ENCODE measurements at regions not wholly inside any gene's neighbourhood (a gene's known extent, or its start where the extent isn't known, plus 50 kb on each side); places are given as distances from the start of the nearest gene placed in this dataset.

GRCh38 chr13:40143106-40143505, 487.6 kb downstream of the COG6 start:
- CTCF ChIA-PET = no interaction called here
- Histone ChIP-seq H3K27ac (ENCODE audit: low read depth, low read length) (no peak overlapping the region), H3K9me3 (ENCODE audit: control insufficient read depth, insufficient read depth, low read length) (no peaks in the 10 kb centered on the region), H3K4me3 (ENCODE audit: low read depth, low read length) (no peak overlapping the region), H3K27me3 (ENCODE audit: control insufficient read depth, insufficient read depth, low read length) (peaks cover 3% of the 10 kb centered on the region)
- POLR2A ChIA-PET = no interaction called here
- no peak for TF ChIP-seq CTCF (IDR thresholded peaks at IDR 0.05; ENCODE audit: low read depth, low read length)
- DNase-seq (ENCODE audit: low read depth, low spot score) = no peak

GRCh38 chr13:40143559-40143958, 488.1 kb downstream of the COG6 start:
- CTCF ChIA-PET = no interaction called here
- DNase-seq (ENCODE audit: low read depth, low spot score) = no peak
- no peak for TF ChIP-seq CTCF (IDR thresholded peaks at IDR 0.05; ENCODE audit: low read depth, low read length)
- no peak overlapping the region for H3K27ac ChIP-seq (ENCODE audit: low read depth, low read length)
- H3K4me3 ChIP-seq (ENCODE audit: low read depth, low read length) = no peak overlapping the region
- POLR2A ChIA-PET = no interaction called here
- no peaks in the 10 kb centered on the region for H3K9me3 ChIP-seq (ENCODE audit: control insufficient read depth, insufficient read depth, low read length)
- peaks cover 3% of the 10 kb centered on the region for H3K27me3 ChIP-seq (ENCODE audit: control insufficient read depth, insufficient read depth, low read length)

GRCh38 chr13:40145139-40145538, 489.7 kb downstream of the COG6 start:
- H3K4me3 ChIP-seq (ENCODE audit: low read depth, low read length) = no peak overlapping the region
- POLR2A ChIA-PET = no interaction called here
- CTCF ChIA-PET = no interaction called here
- H3K27me3 ChIP-seq (ENCODE audit: control insufficient read depth, insufficient read depth, low read length) = peaks cover 3% of the 10 kb centered on the region
- no peak for DNase-seq (ENCODE audit: low read depth, low spot score)
- H3K27ac ChIP-seq (ENCODE audit: low read depth, low read length) = no peak overlapping the region
- no peaks in the 10 kb centered on the region for H3K9me3 ChIP-seq (ENCODE audit: control insufficient read depth, insufficient read depth, low read length)
- no peak for TF ChIP-seq CTCF (IDR thresholded peaks at IDR 0.05; ENCODE audit: low read depth, low read length)

GRCh38 chr13:40146063-40146462, 490.6 kb downstream of the COG6 start:
- no peak for TF ChIP-seq CTCF (IDR thresholded peaks at IDR 0.05; ENCODE audit: low read depth, low read length)
- DNase-seq (ENCODE audit: low read depth, low spot score) = no peak
- ChIA-PET CTCF (no interaction called here), POLR2A (no interaction called here)
- Histone ChIP-seq H3K9me3 (ENCODE audit: control insufficient read depth, insufficient read depth, low read length) (no peaks in the 10 kb centered on the region), H3K4me3 (ENCODE audit: low read depth, low read length) (no peak overlapping the region), H3K27ac (ENCODE audit: low read depth, low read length) (no peak overlapping the region), H3K27me3 (ENCODE audit: control insufficient read depth, insufficient read depth, low read length) (peaks cover 3% of the 10 kb centered on the region)

- ChIA-PET POLR2A (no interaction called here), CTCF (no interaction called here)
- DNase-seq (ENCODE audit: low read depth, low spot score) = no peak
- Histone ChIP-seq H3K4me3 (ENCODE audit: low read depth, low read length) (no peak overlapping the region), H3K27ac (ENCODE audit: low read depth, low read length) (no peak overlapping the region), H3K9me3 (ENCODE audit: control insufficient read depth, insufficient read depth, low read length) (no peaks in the 10 kb centered on the region), H3K27me3 (ENCODE audit: control insufficient read depth, insufficient read depth, low read length) (peaks cover 3% of the 10 kb centered on the region)
- no peak for TF ChIP-seq CTCF (IDR thresholded peaks at IDR 0.05; ENCODE audit: low read depth, low read length)
Observed at GRCh38 chr13:40146611-40147117, 491.2 kb downstream of the COG6 start.

Data from AG04450 (cell line).